Esophagus squamous epithelium (tissue), 4 donors: ENCODE measurements at regions not wholly inside any gene's neighbourhood (a gene's known extent, or its start where the extent isn't known, plus 50 kb on each side); places are given as distances from the start of the nearest gene placed in this dataset.

Experiments
- POLR2A ChIP-seq, 4 donors: fragments of 450-650 bp; IDR thresholded peaks; one replicate each; pipeline ENCODE4 v1.6.1; 2017; ENCODE audit warnings: antibody characterized with exemption in 4 of 4, mild to moderate bottlenecking in 4 of 4, moderate library complexity in 3 of 4
- TF ChIP-seq, protein P1 (sequence below), 6 experiments: fragments of 450-650 bp in 4 of 6; fragments of 200-600 bp in 2 of 6; sonication (generic) in 2 of 6; IDR thresholded peaks; one replicate each; pipeline ENCODE4 v1.5.1; 2016 to 2019; ENCODE audit warnings: antibody characterized with exemption in 6 of 6, mild to moderate bottlenecking in 4 of 6, moderate library complexity in 4 of 6

DNA sequence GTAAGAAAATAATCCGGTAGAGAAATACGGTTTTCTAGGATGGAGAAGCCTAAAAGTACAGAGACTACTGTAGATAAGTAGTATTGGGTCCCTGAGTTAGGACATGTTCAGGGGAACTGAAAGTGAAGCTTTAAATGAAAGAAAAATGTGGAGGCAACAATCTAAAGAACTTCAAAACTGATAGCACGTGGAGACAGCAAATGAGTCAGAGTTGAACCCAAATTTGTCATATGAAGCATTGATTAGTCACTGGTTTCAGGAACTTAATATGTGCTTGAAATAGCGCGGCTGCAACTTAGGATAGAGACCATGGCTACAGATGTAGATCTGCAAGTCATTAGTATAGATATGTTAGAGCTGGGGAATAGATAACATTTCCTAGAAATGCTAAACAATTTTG is 1138.6 kb upstream of the SORCS1 start:
- TF ChIP-seq, protein P1, sequence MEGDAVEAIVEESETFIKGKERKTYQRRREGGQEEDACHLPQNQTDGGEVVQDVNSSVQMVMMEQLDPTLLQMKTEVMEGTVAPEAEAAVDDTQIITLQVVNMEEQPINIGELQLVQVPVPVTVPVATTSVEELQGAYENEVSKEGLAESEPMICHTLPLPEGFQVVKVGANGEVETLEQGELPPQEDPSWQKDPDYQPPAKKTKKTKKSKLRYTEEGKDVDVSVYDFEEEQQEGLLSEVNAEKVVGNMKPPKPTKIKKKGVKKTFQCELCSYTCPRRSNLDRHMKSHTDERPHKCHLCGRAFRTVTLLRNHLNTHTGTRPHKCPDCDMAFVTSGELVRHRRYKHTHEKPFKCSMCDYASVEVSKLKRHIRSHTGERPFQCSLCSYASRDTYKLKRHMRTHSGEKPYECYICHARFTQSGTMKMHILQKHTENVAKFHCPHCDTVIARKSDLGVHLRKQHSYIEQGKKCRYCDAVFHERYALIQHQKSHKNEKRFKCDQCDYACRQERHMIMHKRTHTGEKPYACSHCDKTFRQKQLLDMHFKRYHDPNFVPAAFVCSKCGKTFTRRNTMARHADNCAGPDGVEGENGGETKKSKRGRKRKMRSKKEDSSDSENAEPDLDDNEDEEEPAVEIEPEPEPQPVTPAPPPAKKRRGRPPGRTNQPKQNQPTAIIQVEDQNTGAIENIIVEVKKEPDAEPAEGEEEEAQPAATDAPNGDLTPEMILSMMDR (IDR thresholded peaks at IDR 0.05): no peak
- TF ChIP-seq POLR2A (IDR thresholded peaks at IDR 0.05): no peak
